GM12873 (cell line): ENCODE measurements at regions not wholly inside any gene's neighbourhood (a gene's known extent, or its start where the extent isn't known, plus 50 kb on each side); places are given as distances from the start of the nearest gene placed in this dataset.

Experiments used
- CTCF ChIP-seq: IDR thresholded peaks from 2 replicates; pipeline ENCODE4 v1.5.1; 2012; ENCODE audit warnings: low read depth, mild to moderate bottlenecking, moderate library complexity, low read length, control low read depth; ENCODE audit not compliant: insufficient read depth; ENCODE audit errors: missing control alignments

GRCh38 chr1:41308520-41308919, 52.7 kb upstream of the FOXO6 start:
- TF ChIP-seq CTCF = peak; percentile 2

- no peak for TF ChIP-seq CTCF
Observed at GRCh38 chr1:41305576-41306363, 55.5 kb upstream of the FOXO6 start.

- TF ChIP-seq CTCF = no peak
Observed at GRCh38 chr1:41296506-41296905, 54.4 kb upstream of the SCMH1 start.

- TF ChIP-seq CTCF = no peak
Observed at GRCh38 chr1:41294216-41294615, 52.1 kb upstream of the SCMH1 start.

GRCh38 chr1:41293779-41294178, 51.7 kb upstream of the SCMH1 start:
- no peak for TF ChIP-seq CTCF
